A549 (cell line): ENCODE measurements at regions not wholly inside any gene's neighbourhood (a gene's known extent, or its start where the extent isn't known, plus 50 kb on each side); places are given as distances from the start of the nearest gene placed in this dataset.

Experiments used
- CTCF ChIP-seq: fragments of >200 bp; sonication (Bioruptor Twin); formaldehyde crosslinking; IDR thresholded peaks from 3 replicates; pipeline ENCODE4 v1.5.1; 2016
- EP300 ChIP-seq, 2 experiments: fragments of >200 bp; sonication (Bioruptor Twin); formaldehyde crosslinking; IDR thresholded peaks; 2 replicates in 1 of 2; 3 replicates in 1 of 2; pipeline ENCODE4 v1.6.1; 2016 to 2017
- HDAC2 ChIP-seq: fragments of 200-600 bp; sonication (generic); IDR thresholded peaks from 2 replicates; pipeline ENCODE4 v1.6.1; 2016
- MAZ ChIP-seq: fragments of 150-350 bp; IDR thresholded peaks from 2 replicates; pipeline ENCODE4 v1.6.1; 2014; ENCODE audit warnings: antibody characterized with exemption, low read depth, low read length, borderline replicate concordance
- NFE2L2 ChIP-seq: fragments of 150-350 bp; conservative IDR thresholded peaks from 2 replicates; pipeline ENCODE4 v1.6.1; 2014; ENCODE audit warnings: low read length
- POLR2A ChIP-seq: IDR thresholded peaks from 2 replicates; pipeline ENCODE4 v1.6.1; 2012; ENCODE audit warnings: mild to moderate bottlenecking, low read length
- POLR2AphosphoS2 ChIP-seq: conservative IDR thresholded peaks from 2 replicates; pipeline ENCODE4 v1.6.1; 2012; ENCODE audit warnings: low read length, improper control_type of control experiment, inconsistent platforms
- REST ChIP-seq: fragments of 200-600 bp; sonication (generic); IDR thresholded peaks from 2 replicates; pipeline ENCODE4 v1.6.1; 2016; ENCODE audit warnings: antibody characterized with exemption, mild to moderate bottlenecking, moderate library complexity
- RNF2 ChIP-seq: fragments of 200-600 bp; sonication (generic); IDR thresholded peaks from 2 replicates; pipeline ENCODE4 v1.6.1; 2016; ENCODE audit warnings: low read depth, mild to moderate bottlenecking, antibody characterized with exemption, moderate library complexity, borderline replicate concordance
- TFCP2L1 ChIP-seq: fragments of 250-450 bp; sonication (Bioruptor Pico); IDR thresholded peaks from 2 replicates; pipeline ENCODE4 v1.5.0; 2021; ENCODE audit warnings: mild to moderate bottlenecking
- USF2 ChIP-seq: fragments of 450-650 bp; IDR thresholded peaks from 2 replicates; pipeline ENCODE4 v1.6.1; 2014; ENCODE audit warnings: antibody characterized with exemption

DNA sequence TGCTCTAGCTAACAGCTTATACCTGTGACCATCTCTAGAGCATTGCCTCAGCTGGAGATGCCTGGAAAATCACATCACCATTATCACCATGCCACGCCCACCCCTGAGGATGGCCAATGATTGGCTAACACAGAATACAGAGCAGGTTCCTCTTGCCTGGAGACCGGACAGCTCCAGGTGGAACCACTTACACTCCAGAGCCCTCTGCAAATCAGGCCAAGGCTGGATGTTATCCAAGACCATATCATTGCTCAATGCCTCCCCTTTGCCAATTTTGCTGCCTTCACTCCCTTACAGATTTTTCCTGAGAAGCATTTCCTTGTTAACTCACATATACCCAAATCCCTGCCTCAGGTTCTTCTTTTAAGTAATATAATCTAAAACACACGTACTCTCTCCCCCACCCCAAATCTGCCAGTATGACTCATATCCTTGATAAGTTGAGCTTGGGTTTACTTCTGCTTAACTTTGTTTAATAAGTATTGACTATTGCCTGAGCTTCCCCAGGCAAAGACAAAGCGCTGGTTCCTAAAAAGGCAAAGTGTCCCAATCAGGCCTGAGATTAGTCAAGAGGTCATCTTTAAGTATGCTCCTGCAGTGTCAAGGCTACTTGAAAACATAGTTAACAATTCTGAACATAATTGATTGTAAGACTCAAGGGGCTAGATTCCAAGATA, 309.6 kb downstream of the EPB41L4A start:
- TF ChIP-seq CTCF (no peak), POLR2A (no peak), EP300 (IDR thresholded peaks at IDR 0.05) (no peak), RNF2 (no peak), NFE2L2 (no peak), USF2 (no peak), MAZ (no peak), REST (no peak), POLR2AphosphoS2 (no peak), TFCP2L1 (CRISPR knock-in tag) (no peak), HDAC2 (no peak)
